Fibroblast of pulmonary artery (primary cell): ENCODE measurements at regions not wholly inside any gene's neighbourhood (a gene's known extent, or its start where the extent isn't known, plus 50 kb on each side); places are given as distances from the start of the nearest gene placed in this dataset.

Source experiments
- DNase-seq: peaks from one replicate; pipeline ENCODE4 v3.0.0-alpha.2; 2010; ENCODE audit warnings: low read depth
- H3K4me3 ChIP-seq: replicated peaks from 2 replicates; pipeline ENCODE4 v1.5.1; 2011; ENCODE audit warnings: low read depth, mild to moderate bottlenecking, control low read depth, low read length, moderate library complexity
- TF ChIP-seq, protein P1 (sequence below): IDR thresholded peaks from 2 replicates; pipeline ENCODE4 v1.5.1; 2011; ENCODE audit warnings: mild to moderate bottlenecking, control low read depth, low read length, inconsistent platforms; ENCODE audit errors: missing control alignments

DNA sequence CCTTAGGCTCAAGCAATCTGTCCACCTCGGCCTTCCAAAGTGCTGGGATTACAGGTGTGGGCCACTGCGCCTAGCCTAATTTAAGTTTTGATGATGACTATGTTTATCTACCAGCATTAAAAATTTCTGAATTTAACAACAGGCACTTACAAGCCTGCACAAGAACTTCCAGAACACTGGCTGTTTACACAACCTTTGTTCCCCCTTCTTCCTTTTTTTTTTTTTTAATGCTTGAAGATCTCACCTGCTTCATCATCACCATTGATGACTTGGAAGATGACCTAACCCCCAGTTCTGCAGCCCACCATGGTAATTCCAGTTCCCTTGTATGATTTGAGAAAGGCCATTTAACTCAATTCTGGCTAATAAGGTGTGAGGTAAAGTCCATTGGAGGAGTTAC is 70.4 kb downstream of the GJD2 start:
- no peak for DNase-seq
- H3K4me3 ChIP-seq = no peak overlapping the region
- TF ChIP-seq, protein P1, sequence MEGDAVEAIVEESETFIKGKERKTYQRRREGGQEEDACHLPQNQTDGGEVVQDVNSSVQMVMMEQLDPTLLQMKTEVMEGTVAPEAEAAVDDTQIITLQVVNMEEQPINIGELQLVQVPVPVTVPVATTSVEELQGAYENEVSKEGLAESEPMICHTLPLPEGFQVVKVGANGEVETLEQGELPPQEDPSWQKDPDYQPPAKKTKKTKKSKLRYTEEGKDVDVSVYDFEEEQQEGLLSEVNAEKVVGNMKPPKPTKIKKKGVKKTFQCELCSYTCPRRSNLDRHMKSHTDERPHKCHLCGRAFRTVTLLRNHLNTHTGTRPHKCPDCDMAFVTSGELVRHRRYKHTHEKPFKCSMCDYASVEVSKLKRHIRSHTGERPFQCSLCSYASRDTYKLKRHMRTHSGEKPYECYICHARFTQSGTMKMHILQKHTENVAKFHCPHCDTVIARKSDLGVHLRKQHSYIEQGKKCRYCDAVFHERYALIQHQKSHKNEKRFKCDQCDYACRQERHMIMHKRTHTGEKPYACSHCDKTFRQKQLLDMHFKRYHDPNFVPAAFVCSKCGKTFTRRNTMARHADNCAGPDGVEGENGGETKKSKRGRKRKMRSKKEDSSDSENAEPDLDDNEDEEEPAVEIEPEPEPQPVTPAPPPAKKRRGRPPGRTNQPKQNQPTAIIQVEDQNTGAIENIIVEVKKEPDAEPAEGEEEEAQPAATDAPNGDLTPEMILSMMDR = no peak

DNA sequence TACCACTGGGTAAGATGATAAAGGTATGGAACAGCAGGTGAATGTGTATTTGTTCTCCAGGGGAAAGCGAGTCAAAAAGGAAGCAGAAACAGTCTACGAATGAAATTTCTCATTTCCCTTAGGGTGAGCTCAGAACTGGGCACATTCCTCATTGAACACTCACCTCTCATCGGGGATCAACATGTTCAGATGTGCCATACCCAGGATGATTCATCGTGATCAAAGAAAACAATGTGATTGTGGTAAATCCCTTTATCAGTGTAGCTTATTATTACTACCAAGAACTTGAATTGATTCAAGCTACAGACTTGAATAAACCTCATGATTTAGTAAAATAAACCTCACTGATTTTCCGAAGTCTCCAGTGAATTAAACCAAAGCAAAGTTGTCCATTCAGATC is 72.1 kb downstream of the GJD2 start:
- TF ChIP-seq, protein P1 = no peak
- DNase-seq = peak; percentile 11
- H3K4me3 ChIP-seq = no peak overlapping the region

DNA sequence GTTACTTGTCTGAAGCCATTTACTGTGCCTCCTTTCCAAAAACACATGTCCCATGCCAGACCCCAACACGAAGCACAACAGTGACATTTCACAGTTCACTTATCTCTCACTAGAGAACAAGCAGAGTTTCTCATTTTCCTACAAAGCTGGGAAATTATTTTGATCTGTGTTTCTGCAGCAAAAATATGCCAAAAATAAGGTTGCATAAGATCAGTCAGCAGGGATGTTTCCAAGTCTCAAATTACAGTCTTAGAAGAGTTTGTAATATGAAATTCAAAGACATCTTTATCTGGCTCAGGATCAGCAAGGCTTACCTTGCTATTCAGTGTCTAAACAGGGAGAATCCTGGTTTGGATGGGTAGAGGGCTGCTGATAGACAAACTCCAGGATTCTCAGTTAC is 75.5 kb downstream of the GJD2 start:
- no peak for DNase-seq
- TF ChIP-seq, protein P1 = no peak
- no peak overlapping the region for H3K4me3 ChIP-seq

DNA sequence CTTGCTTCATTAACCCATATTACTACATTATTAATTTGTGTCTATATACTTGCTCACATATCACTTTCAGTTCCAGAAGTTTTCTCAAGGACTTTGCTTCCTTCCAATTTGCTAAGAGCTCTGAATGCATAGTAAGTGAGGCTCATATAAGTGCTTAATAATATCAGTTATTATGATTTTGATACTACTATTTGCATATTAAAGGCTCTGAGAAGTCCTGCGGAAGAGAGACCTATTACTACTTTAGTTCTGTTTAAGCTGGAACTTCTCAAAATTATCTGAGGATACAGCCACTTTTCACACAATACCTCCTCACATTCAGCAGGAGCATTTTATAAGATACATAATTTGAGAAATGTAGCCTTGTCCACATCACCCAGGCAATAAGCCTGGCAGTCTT is 81.6 kb downstream of the GJD2 start:
- no peak for DNase-seq
- TF ChIP-seq, protein P1 = no peak
- no peak overlapping the region for H3K4me3 ChIP-seq

DNA sequence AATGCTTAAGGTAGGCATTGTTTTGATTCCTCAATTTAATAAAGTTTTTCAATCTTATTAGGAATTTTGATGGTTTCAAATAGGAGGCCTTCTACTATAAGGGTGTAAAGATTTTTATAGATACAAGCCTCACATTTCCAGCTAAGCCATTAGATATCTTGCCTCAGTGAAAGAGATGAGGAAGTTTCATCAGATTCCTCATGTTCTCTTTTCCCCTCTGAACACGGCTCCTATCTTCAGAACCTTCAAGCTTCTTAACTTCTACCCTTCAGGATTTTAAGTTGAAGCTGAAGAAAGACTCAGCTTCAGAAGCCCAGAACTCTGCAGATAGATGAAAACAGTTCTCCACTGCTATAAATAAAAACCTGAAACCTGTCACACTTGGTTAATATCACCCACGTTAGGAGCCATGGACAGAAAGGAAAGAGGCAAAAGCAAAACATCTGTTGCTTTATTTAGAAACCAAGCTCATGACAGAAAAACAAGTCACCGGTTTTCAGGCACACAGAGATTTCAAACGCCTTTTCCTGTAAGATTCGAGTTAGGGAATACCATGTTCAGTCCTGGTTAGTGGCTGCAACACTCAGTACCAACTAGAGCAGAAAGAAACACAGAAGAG is 82.2 kb upstream of the GOLGA8B start:
- DNase-seq = no peak
- TF ChIP-seq, protein P1 = no peak
- no peak overlapping the region for H3K4me3 ChIP-seq

DNA sequence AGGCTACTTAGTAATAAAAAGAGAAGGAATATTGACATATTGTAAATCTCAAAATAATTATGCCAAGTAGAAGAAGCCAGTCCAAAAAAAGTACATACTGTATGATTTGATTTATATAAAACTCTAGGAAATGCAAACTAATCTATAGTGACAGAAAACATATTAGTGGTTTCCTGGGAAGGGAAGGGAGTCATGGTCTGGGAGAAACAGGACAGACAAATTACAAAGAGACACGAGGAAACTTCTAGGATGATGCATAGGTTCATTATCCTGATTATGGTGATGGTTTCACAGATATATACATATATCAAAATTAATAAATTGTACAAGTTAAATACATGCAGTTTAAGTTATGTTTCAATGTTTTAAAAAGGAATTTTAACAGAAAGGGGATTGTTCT is 81.0 kb upstream of the GOLGA8B start:
- no peak for DNase-seq
- TF ChIP-seq, protein P1 = no peak
- H3K4me3 ChIP-seq = no peak overlapping the region

DNA sequence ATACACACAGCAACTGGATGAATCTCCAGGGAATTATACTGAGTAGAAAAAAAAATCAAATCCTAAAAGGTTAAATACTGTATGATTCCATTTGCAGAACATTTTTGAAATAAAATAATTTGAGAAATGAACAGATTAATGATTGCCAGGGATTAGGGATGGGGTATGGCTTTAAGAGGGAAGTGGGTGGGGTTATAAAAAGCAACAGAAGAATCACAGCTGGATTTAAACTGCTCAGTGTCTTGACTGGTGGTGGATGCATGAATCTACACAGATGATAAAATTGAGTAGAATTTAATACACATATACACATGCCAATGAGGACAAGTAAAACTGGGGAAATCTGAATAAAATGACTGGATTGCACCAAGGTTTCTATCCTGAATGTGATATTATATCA is 79.7 kb upstream of the GOLGA8B start:
- H3K4me3 ChIP-seq = no peak overlapping the region
- no peak for DNase-seq
- TF ChIP-seq, protein P1 = no peak
